Endothelial cell of umbilical vein (primary cell): ENCODE measurements at regions not wholly inside any gene's neighbourhood (a gene's known extent, or its start where the extent isn't known, plus 50 kb on each side); places are given as distances from the start of the nearest gene placed in this dataset.

ENCODE experiments used
- BruUV-seq: library from RNA; stranded (reverse); fragments of 400-500 nt; replicated peaks from 2 replicates; lab custom pipeline; 2021; lab: Mats Ljungman, UMichigan
- CTCF ChIA-PET: fragments of 300-600, 350-600 bp; sonication (Branson Sonifier 250); formaldehyde crosslinking; loops from one replicate; lab custom pipeline; 2021; ENCODE audit warnings: antibody characterized with exemption, inconsistent platforms; lab: Charles Lee
- POLR2A ChIA-PET: fragments of 300-600, 350-600 bp; sonication (Branson Sonifier 250); formaldehyde crosslinking; loops from one replicate; lab custom pipeline; 2021; ENCODE audit warnings: antibody characterized with exemption, inconsistent platforms; lab: Charles Lee
- DNase-seq: peaks from one replicate; pipeline ENCODE4 v3.0.0-alpha.2; 2011; ENCODE audit warnings: low read depth, low spot score
- FAIRE-seq: peaks from 2 replicates; lab custom pipeline; 2011; peaks lifted over from hg19 to GRCh38; lab: Jason Lieb, UNC
- H2AFZ ChIP-seq: 2 replicates; pipeline ENCODE4 v1.6.0; 2012; ENCODE audit warnings: low read depth, low read length, control low read depth, inconsistent platforms
- H3K27ac ChIP-seq: 2 replicates; pipeline ENCODE4 v1.5.1; 2011; ENCODE audit warnings: low read depth, mild to moderate bottlenecking, control low read depth, low read length, moderate library complexity; ENCODE audit not compliant: insufficient read depth
- H3K27me3 ChIP-seq, 2 experiments: 2 replicates each; pipeline versions ENCODE4 v1.6.0 to v1.6.1; 2011; ENCODE audit warnings: low read length in 2 of 2, mixed read lengths in 1 of 2; ENCODE audit not compliant: control insufficient read depth in 2 of 2, insufficient read depth in 2 of 2
- H3K36me3 ChIP-seq, 2 experiments: 2 replicates in 1 of 2; 3 replicates in 1 of 2; pipeline ENCODE4 v1.5.1; 2011; ENCODE audit warnings: low read length in 2 of 2, mild to moderate bottlenecking in 1 of 2, moderate library complexity in 1 of 2; ENCODE audit not compliant: control insufficient read depth in 2 of 2, insufficient read depth in 2 of 2; ENCODE audit errors: extremely low read depth in 1 of 2
- H3K4me1 ChIP-seq: 3 replicates; pipeline ENCODE4 v1.5.1; 2011; ENCODE audit warnings: mild to moderate bottlenecking, low read length; ENCODE audit not compliant: control insufficient read depth, insufficient read depth; ENCODE audit errors: extremely low read depth
- H3K4me2 ChIP-seq: 2 replicates; pipeline ENCODE4 v1.6.1; 2011; ENCODE audit warnings: low read length, control low read depth, mixed read lengths; ENCODE audit not compliant: insufficient read depth
- H3K4me3 ChIP-seq, 3 experiments: fragments of 200-600 bp in 1 of 3; sonication (generic), shearing (Covaris generic) in 1 of 3; replicated peaks in 1 of 3; 2 replicates each; pipeline ENCODE4 v1.5.1; 2011 to 2016; ENCODE audit warnings: control low read depth in 3 of 3, low read length in 3 of 3, mild to moderate bottlenecking in 2 of 3, inconsistent platforms in 1 of 3, low read depth in 1 of 3, moderate library complexity in 1 of 3; ENCODE audit not compliant: insufficient read depth in 1 of 3
- H3K79me2 ChIP-seq: 2 replicates; pipeline ENCODE4 v1.6.0; 2012; ENCODE audit warnings: low read length, inconsistent platforms; ENCODE audit not compliant: control insufficient read depth, insufficient read depth
- H3K9ac ChIP-seq: replicated peaks from 2 replicates; pipeline ENCODE3; 2011; ENCODE audit warnings: low read length, control low read depth; ENCODE audit not compliant: insufficient read depth; ENCODE audit errors: extremely low read depth
- H3K9me1 ChIP-seq: replicated peaks from 3 replicates; pipeline ENCODE4 v1.6.0; 2011; ENCODE audit warnings: mild to moderate bottlenecking, low read length; ENCODE audit not compliant: control insufficient read depth, insufficient read depth; ENCODE audit errors: extremely low read depth
- H3K9me3 ChIP-seq: replicated peaks from 2 replicates; pipeline ENCODE4 v1.5.1; 2012; ENCODE audit warnings: low read length, inconsistent platforms; ENCODE audit not compliant: control insufficient read depth, insufficient read depth
- H4K20me1 ChIP-seq: replicated peaks from 2 replicates; pipeline ENCODE3; 2011; ENCODE audit warnings: mild to moderate bottlenecking, low read length; ENCODE audit not compliant: control insufficient read depth, insufficient read depth; ENCODE audit errors: extremely low read depth
- EZH2 ChIP-seq: IDR thresholded peaks from 2 replicates; pipeline ENCODE4 v1.6.1; 2012; ENCODE audit warnings: borderline replicate concordance, low read depth, mild to moderate bottlenecking, moderate library complexity, low read length, inconsistent platforms; ENCODE audit not compliant: severe bottlenecking
- FOS ChIP-seq: IDR thresholded peaks from 2 replicates; pipeline ENCODE4 v1.6.1; 2011; ENCODE audit warnings: mild to moderate bottlenecking, low read length, moderate library complexity, borderline replicate concordance; ENCODE audit not compliant: insufficient read depth
- GATA2 ChIP-seq: IDR thresholded peaks from 2 replicates; pipeline ENCODE4 v1.7.0; 2011; ENCODE audit warnings: low read depth, mild to moderate bottlenecking, moderate library complexity, mixed read lengths, low read length; ENCODE audit not compliant: insufficient read length, insufficient read depth
- JUN ChIP-seq: IDR thresholded peaks from 2 replicates; pipeline ENCODE4 v1.6.1; 2011; ENCODE audit warnings: borderline replicate concordance, low read depth; ENCODE audit not compliant: insufficient read length, insufficient read depth
- MYC ChIP-seq: IDR thresholded peaks from one replicate; pipeline ENCODE4 v1.6.1; 2011; ENCODE audit warnings: mild to moderate bottlenecking, low read depth, low read length
- POLR2A ChIP-seq: IDR thresholded peaks from 2 replicates; pipeline ENCODE4 v1.6.1; 2012; ENCODE audit warnings: low read depth, mild to moderate bottlenecking, control low read depth, low read length
- POLR2AphosphoS5 ChIP-seq: IDR thresholded peaks from 2 replicates; pipeline ENCODE4 v1.6.1; 2012; ENCODE audit warnings: low read depth, mild to moderate bottlenecking, control low read depth, low read length, moderate library complexity; ENCODE audit not compliant: insufficient read depth
- dilution Hi-C: fragments of 300-500 bp; cut with MboI; formaldehyde crosslinking; loops from one replicate; pipeline ENCODE4 v1.15.0; 2019; ENCODE audit warnings: low sequenced_read_pairs; ENCODE audit not compliant: extremely low pct_ligation_motif_present
- intact Hi-C: fragments of 100-400 bp; cut with micrococcal nuclease; formaldehyde crosslinking; loops from one replicate; pipeline ENCODE4 v1.10.0; 2022
- TF ChIP-seq, protein P1 (sequence below): IDR thresholded peaks from 2 replicates; pipeline ENCODE4 v1.6.1; 2011; ENCODE audit not compliant: insufficient read depth, insufficient read length
- TF ChIP-seq, protein P2 (sequence below), 2 donors: IDR thresholded peaks; 1 replicate in 1 of 2; 2 replicates in 1 of 2; pipeline ENCODE4 v1.5.1; 2011; ENCODE audit warnings: low read length in 2 of 2, mild to moderate bottlenecking in 2 of 2, moderate library complexity in 2 of 2, control low read depth in 1 of 2, inconsistent platforms in 1 of 2, low read depth in 1 of 2; ENCODE audit not compliant: insufficient read depth in 1 of 2; ENCODE audit errors: extremely low read depth in 1 of 2

DNA sequence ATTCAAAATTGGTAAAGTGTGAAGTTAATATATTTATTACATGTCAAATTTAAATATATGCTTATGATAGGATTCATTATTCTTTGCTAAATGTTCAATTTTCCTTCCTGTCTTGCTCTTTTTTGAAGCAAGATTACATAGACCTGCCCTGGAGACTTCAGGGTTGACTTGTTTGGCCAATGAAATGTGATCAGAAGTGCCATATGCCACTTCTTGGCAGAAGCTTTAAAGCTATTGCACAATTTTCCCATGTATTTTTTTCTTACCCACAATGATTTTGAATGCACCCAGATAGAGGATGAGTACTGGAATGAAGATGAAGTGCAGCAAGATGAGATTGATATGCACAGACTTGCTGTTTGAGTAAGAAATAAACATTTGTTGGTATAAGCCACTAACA is 406.3 kb upstream of the BCHE start:
- H3K27me3 ChIP-seq, result no peaks in the 10 kb centered on the region
- H3K79me2 ChIP-seq, result no peaks in the 10 kb centered on the region
- no peak overlapping the region for H2AFZ ChIP-seq
- CTCF ChIA-PET, result no interaction called here
- no peak for DNase-seq
- H3K27ac ChIP-seq, result no peak overlapping the region
- TF ChIP-seq GATA2 (no peak), FOS (no peak), POLR2AphosphoS5 (no peak)
- TF ChIP-seq, protein P1, sequence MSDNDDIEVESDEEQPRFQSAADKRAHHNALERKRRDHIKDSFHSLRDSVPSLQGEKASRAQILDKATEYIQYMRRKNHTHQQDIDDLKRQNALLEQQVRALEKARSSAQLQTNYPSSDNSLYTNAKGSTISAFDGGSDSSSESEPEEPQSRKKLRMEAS, result no peak
- no peaks in the 10 kb centered on the region for H4K20me1 ChIP-seq
- H3K9me1 ChIP-seq, result no peaks in the 10 kb centered on the region
- H3K9ac ChIP-seq, result no peak overlapping the region
- H3K9me3 ChIP-seq, result no peaks in the 10 kb centered on the region
- dilution Hi-C loops, result no loop called here
- no TSS peak for BruUV-seq
- intact Hi-C loops, result no loop called here
- no peak overlapping the region for H3K4me2 ChIP-seq
- POLR2A ChIA-PET, result no interaction called here
- no peak overlapping the region for H3K4me3 ChIP-seq
- FAIRE-seq, result no peak
- no peaks in the 10 kb centered on the region for H3K36me3 ChIP-seq
- H3K4me1 ChIP-seq, result no peaks in the 10 kb centered on the region

DNA sequence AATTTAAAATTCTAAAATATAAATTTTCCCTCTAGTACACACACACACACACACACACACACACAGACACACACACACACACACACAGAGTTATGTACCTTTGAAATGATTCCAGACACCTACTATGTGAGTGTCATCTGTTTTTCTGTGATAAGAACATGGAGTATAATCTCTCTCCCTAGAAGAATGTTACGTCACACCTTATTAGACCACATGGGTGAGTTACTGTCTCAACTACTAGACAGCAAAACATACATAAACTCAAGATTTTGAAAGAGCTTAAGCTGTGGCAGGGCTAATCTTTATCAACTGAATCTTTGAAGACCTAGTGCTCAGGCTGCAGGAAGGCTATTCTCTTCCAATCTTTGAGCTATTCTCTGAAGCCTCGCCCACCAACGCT is 385.9 kb upstream of the BCHE start:
- Histone ChIP-seq H4K20me1 (no peaks in the 10 kb centered on the region), H2AFZ (no peak overlapping the region), H3K4me2 (no peak overlapping the region), H3K27me3 (no peaks in the 10 kb centered on the region), H3K36me3 (no peaks in the 10 kb centered on the region), H3K9ac (no peak overlapping the region), H3K4me3 (no peak overlapping the region), H3K9me1 (no peaks in the 10 kb centered on the region), H3K79me2 (no peaks in the 10 kb centered on the region), H3K27ac (no peak overlapping the region), H3K9me3 (no peaks in the 10 kb centered on the region), H3K4me1 (no peaks in the 10 kb centered on the region)
- CTCF ChIA-PET, result no interaction called here
- no TSS peak for BruUV-seq
- TF ChIP-seq, protein P2, sequence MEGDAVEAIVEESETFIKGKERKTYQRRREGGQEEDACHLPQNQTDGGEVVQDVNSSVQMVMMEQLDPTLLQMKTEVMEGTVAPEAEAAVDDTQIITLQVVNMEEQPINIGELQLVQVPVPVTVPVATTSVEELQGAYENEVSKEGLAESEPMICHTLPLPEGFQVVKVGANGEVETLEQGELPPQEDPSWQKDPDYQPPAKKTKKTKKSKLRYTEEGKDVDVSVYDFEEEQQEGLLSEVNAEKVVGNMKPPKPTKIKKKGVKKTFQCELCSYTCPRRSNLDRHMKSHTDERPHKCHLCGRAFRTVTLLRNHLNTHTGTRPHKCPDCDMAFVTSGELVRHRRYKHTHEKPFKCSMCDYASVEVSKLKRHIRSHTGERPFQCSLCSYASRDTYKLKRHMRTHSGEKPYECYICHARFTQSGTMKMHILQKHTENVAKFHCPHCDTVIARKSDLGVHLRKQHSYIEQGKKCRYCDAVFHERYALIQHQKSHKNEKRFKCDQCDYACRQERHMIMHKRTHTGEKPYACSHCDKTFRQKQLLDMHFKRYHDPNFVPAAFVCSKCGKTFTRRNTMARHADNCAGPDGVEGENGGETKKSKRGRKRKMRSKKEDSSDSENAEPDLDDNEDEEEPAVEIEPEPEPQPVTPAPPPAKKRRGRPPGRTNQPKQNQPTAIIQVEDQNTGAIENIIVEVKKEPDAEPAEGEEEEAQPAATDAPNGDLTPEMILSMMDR (IDR thresholded peaks at IDR 0.05; ENCODE audit: extremely low read depth in 1 of 2, insufficient read depth in 1 of 2, low read depth in 1 of 2, low read length in 2 of 2), result no peak
- TF ChIP-seq POLR2AphosphoS5 (no peak), EZH2 (no peak), GATA2 (no peak), JUN (no peak), POLR2A (no peak), FOS (no peak), MYC (no peak)
- TF ChIP-seq, protein P1, result no peak
- dilution Hi-C loops (no loop called here), intact Hi-C loops (no loop called here)
- DNase-seq (no peak), FAIRE-seq (no peak)
- POLR2A ChIA-PET, result no interaction called here
